GM12874 (cell line): ENCODE measurements at regions not wholly inside any gene's neighbourhood (a gene's known extent, or its start where the extent isn't known, plus 50 kb on each side); places are given as distances from the start of the nearest gene placed in this dataset.

Experiments
- TF ChIP-seq, protein P1 (sequence below): IDR thresholded peaks from 2 replicates; pipeline ENCODE4 v1.5.1; 2011; ENCODE audit warnings: low read depth, mild to moderate bottlenecking, control low read depth, low read length, moderate library complexity; ENCODE audit not compliant: insufficient read depth

DNA sequence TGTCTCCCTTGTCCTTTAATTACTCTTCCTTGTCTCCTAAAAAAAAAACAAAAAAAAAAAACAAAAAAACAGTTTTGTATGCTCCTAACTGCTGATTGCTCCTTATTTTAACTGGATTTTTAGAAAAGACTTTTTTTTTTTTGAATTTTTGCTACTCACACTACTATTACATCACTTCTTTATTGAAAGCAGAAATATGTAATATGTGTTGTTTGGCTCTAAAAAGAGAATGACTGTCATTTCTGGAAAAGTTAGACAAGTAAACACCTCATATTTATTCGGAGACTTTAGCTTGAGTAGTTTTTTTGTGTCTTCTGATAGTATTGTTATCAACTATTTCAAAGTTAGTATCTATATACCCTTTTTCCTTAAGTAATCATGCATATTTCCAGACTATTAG lies 855.0 kb downstream of the USP25 start:
- TF ChIP-seq, protein P1, sequence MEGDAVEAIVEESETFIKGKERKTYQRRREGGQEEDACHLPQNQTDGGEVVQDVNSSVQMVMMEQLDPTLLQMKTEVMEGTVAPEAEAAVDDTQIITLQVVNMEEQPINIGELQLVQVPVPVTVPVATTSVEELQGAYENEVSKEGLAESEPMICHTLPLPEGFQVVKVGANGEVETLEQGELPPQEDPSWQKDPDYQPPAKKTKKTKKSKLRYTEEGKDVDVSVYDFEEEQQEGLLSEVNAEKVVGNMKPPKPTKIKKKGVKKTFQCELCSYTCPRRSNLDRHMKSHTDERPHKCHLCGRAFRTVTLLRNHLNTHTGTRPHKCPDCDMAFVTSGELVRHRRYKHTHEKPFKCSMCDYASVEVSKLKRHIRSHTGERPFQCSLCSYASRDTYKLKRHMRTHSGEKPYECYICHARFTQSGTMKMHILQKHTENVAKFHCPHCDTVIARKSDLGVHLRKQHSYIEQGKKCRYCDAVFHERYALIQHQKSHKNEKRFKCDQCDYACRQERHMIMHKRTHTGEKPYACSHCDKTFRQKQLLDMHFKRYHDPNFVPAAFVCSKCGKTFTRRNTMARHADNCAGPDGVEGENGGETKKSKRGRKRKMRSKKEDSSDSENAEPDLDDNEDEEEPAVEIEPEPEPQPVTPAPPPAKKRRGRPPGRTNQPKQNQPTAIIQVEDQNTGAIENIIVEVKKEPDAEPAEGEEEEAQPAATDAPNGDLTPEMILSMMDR, result no peak

DNA sequence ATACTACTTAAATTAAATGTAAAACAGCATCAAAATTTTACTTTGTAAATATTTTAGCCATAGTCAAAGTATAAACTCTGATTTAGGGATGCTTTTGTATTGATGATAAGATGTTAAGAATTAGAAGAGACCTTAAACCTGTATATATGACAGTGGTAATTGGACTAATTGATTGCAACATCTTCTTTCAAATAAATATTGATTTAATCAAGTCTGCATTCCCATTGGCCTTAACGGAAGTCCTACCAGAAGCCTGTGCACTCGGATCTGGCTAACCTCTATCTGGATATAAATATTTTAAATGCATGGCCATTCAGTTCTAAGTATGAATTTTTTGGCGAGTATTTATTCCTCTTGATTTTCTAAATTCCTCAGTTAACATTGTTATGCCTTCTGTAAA lies 856.1 kb downstream of the USP25 start:
- TF ChIP-seq, protein P1, result no peak

DNA sequence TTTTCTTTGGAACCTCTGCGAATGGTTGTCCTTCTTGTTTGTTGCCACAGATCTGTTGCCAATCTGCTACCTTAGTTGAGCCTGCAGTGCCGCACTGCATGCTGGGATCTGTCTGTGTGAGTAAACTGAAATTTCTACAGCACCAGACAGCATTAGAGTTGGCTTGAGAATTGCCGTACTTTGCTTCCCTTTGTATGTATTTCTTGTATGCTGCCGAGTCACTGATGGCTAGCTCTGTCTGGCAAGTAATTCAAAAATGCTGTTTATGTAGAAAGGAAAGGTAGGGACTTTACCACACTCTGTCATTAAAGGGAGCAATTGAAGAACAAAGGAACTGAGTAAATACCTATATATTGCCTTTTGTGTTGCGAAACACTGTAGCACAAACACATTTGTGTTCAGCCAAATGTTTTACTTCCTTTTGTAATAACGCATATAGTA lies 857.4 kb downstream of the USP25 start:
- TF ChIP-seq, protein P1, result no peak

GRCh38 chr21:16587681-16588375 lies 858.0 kb downstream of the USP25 start:
- TF ChIP-seq, protein P1, result no peak

GRCh38 chr21:16588433-16588860 lies 858.7 kb downstream of the USP25 start:
- TF ChIP-seq, protein P1, result no peak

DNA sequence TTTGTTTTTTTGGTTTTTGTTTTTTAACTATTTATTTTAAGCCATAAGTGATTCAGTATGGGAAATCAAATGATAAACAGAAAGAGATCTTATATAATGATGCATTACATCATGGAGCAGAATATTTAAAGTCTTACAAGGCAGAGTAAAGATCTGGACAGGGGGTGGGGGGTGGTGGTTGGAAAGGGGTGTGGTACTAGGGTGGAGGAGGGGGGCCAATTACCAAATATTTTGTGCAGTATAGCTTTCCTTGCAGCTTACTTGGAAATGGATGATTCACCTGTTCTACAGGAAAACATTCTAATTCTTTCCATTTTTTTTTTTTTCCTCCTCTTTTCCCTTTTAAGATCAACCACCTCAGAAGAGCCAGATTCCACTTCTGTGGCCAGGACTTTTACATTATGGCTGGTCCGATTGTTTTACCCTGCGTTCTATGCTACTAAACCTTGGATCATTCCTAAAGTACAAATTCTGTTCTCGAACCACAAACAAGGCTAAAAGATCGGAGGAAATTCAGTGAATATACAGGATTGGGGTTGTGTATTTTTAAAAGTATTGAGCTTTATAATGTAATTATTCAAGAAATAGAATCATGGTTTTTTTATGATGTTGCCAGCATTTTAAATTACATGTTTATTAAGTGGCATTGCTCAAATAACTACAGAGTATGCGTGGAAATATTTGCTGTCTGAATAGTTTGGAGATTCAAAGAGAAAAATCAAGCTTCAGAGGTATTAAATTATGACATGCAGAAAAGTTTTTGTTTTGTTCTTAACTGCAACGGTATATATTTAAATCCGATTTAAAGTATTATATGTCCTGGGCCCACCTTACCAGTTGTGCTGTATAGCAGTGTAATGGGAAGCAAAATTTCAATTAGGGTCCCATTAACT lies 859.5 kb downstream of the USP25 start:
- TF ChIP-seq, protein P1, result no peak

- TF ChIP-seq, protein P1, result no peak
These were observed 860.4 kb downstream of the USP25 start for GRCh38 chr21:16590186-16590585.
